NCI-H345 treated with DMSO at 0.1 percent for 48 hours (cell line): ENCODE measurements at regions not wholly inside any gene's neighbourhood (a gene's known extent, or its start where the extent isn't known, plus 50 kb on each side); places are given as distances from the start of the nearest gene placed in this dataset.

Source experiments
- DNase-seq: peaks from one replicate; lab custom pipeline; 2025; ENCODE audit not compliant: unreplicated experiment; lab: John Stamatoyannopoulos, UW

- no peak for DNase-seq
Observed at GRCh38 chr3:159441279-159441678, 547.4 kb upstream of the IL12A start.

- no peak for DNase-seq
Observed at GRCh38 chr3:159443266-159443665, 545.4 kb upstream of the IL12A start.

- DNase-seq, result no peak
Observed at GRCh38 chr3:159447841-159448240, 540.8 kb upstream of the IL12A start.

GRCh38 chr3:159448902-159449301 is 539.7 kb upstream of the IL12A start:
- DNase-seq, result no peak

GRCh38 chr3:159451067-159451466 is 537.6 kb upstream of the IL12A start:
- peak; percentile 75 for DNase-seq

- no peak for DNase-seq
Observed at GRCh38 chr3:159451482-159451881, 537.2 kb upstream of the IL12A start.

- no peak for DNase-seq
Observed at GRCh38 chr3:159453036-159453435, 535.6 kb upstream of the IL12A start.

- DNase-seq, result no peak
Observed at GRCh38 chr3:159453945-159454344, 534.7 kb upstream of the IL12A start.

- no peak for DNase-seq
Observed at GRCh38 chr3:159455741-159456181, 532.9 kb upstream of the IL12A start.

GRCh38 chr3:159458010-159458409 is 530.6 kb upstream of the IL12A start:
- no peak for DNase-seq

GRCh38 chr3:159458982-159459381 is 529.7 kb upstream of the IL12A start:
- no peak for DNase-seq

- no peak for DNase-seq
Observed at GRCh38 chr3:159472611-159473010, 516.0 kb upstream of the IL12A start.

GRCh38 chr3:159473206-159473605 is 515.4 kb upstream of the IL12A start:
- no peak for DNase-seq

GRCh38 chr3:159480046-159480445 is 508.6 kb upstream of the IL12A start:
- DNase-seq, result no peak

GRCh38 chr3:159482241-159482993 is 506.2 kb upstream of the IL12A start:
- no peak for DNase-seq

- DNase-seq, result no peak
Observed at GRCh38 chr3:159482994-159483367, 505.7 kb upstream of the IL12A start.

- DNase-seq, result no peak
Observed at GRCh38 chr3:159486580-159486979, 502.1 kb upstream of the IL12A start.

GRCh38 chr3:159487304-159487703 is 501.3 kb upstream of the IL12A start:
- DNase-seq, result no peak

GRCh38 chr3:159488602-159489001 is 500.0 kb upstream of the IL12A start:
- no peak for DNase-seq

GRCh38 chr3:159497361-159497760 is 491.3 kb upstream of the IL12A start:
- no peak for DNase-seq

GRCh38 chr3:159499031-159499793 is 489.4 kb upstream of the IL12A start:
- DNase-seq, result no peak

GRCh38 chr3:159501029-159501428 is 487.6 kb upstream of the IL12A start:
- no peak for DNase-seq
